Stimulated activated CD4-positive, alpha-beta T cell treated with anti-CD3 and anti-CD28 coated beads, Interleukin-1b, Interleukin-23, amount 100 ng/mL, for 48 hours (primary cell): ENCODE measurements at regions not wholly inside any gene's neighbourhood (a gene's known extent, or its start where the extent isn't known, plus 50 kb on each side); places are given as distances from the start of the nearest gene placed in this dataset.

Source experiments
- DNase-seq: peaks from one replicate; pipeline ENCODE4 v3.0.0-alpha.2; 2020

- no peak for DNase-seq
These were observed 87.1 kb upstream of the KCNA1 start for GRCh38 chr12:4822572-4822971.

- DNase-seq: no peak
These were observed 85.3 kb upstream of the KCNA1 start for GRCh38 chr12:4824380-4824779.

DNA sequence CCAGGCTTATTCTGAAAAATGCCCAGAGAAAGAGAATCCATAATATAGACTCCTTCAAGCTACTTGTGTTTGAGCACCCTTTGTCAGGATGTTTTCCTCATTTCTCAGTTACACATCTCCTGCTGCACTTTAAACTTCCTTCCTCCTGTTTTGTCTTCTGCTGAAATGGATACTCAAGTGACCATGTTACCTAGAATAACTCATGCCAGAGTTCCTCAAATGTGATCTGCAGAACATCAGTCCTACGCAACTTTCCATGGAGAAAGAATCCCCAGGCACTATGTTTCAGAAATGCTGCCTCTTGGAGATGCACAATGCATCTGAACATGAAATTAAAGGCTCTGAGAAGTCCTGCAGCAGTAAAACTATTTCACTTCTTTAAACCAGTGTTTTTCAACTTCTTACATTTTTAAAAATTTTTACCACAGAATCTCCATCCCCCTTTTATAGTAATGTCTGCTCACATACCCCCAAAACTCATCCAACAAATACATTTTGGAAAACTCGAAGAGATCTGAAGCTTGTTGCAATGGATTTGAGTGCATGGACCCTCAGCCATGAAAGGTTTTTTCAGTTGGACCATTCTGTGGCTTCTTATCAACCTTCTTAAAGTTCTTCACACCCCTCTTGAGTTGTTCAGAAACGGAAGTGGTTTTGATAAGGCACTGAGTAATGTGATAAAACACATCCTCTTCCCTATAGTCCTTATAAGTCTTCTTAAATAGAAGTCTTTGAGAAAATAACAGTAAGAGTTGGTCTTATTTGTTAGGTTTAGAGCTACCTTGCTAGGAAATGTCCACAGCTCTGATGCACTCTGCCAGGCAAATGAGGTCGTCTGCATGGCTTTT, 84.5 kb upstream of the KCNA1 start:
- no peak for DNase-seq

- no peak for DNase-seq
These were observed 82.8 kb upstream of the KCNA1 start for GRCh38 chr12:4826909-4827308.

GRCh38 chr12:4828176-4828575, 81.5 kb upstream of the KCNA1 start:
- DNase-seq: no peak

DNA sequence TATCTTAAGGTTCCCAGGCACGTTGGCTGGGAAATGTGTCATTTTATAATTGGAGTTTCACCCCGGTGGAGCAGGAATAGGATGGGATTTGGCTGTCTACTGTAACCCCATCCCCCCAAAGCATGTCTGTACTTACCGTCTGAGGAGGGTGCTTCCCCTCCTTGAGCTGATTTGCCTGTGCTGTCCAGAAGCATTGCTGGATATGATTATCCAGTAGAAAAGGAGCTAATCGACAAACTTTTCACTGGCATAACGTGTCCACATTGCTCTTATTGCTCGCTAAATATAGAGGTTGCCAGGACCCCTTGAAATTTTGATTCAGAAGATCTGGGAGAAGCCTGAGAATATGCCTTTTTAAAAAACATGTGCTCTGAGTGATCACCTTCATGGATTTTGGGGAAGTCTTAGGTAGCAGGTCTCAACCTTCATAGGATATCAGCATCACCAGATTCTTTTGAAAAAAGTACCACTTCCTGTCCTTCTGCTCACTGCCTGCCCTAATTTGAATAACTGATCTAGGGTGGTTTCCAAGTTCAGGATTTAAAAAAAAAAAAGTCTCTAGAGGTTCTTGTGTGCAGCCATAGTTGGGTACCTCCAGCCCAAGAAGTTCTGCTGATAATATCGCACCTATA, 80.4 kb upstream of the KCNA1 start:
- no peak for DNase-seq

DNA sequence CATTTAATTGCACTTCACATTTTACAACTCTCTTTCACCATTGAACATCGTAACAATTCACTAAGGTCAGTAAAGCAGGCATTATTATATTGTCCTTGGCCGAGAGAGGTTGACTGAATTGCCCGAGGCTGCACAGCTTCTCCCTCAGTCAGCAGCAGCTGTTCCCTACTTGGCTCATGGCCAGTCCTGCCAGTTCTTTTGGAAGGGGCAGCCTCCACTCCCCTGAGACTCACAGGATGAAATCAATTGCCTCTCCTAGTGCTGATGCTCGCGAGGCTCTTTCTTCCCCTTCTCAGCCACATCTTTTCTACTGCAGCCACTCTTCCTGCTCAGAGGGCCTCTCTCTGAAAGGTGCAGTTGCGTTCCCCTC, 79.9 kb upstream of the KCNA1 start:
- no peak for DNase-seq

GRCh38 chr12:4830556-4831210, 79.0 kb upstream of the KCNA1 start:
- DNase-seq: no peak

GRCh38 chr12:4833053-4833452, 76.7 kb upstream of the KCNA1 start:
- DNase-seq: no peak

DNA sequence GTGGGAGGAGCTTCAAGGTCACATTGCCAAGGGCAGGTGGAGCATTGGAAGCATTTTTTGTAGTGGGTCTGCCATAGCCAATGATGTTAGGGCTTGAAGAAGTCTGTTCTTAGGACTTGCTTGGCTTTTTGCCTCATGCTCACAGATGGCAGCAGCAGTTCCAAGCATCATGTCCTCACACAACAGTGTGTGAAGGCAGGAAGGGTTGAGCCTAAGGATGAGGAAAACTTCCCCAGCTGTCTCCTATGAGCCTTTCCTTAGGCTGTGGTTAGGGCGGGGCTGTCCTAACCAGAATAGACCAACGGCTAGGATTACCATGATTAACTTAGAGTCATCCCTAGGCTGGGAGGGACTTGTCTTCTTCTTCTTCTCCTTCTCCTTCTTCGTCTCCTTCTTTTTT, 76.2 kb upstream of the KCNA1 start:
- DNase-seq: no peak

DNA sequence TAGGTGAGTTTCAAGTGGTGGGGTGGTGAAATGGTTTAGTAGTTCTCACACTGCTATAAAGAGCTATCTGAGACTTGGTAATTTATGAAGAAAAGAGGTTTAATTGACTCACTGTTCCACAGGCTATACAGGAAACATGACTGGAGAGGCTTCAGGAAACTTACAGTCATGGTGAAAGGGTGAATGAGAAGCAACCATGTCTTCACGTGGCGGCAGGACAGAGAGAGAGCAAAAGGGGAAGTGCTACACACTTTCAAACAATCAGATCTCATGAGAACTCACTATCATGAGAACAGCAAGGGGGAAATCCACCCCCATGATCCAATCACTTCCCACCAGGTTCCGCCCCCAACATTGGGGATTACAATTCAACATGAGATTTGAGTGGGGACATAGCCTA, 67.3 kb upstream of the KCNA1 start:
- peak; percentile 40 for DNase-seq

DNA sequence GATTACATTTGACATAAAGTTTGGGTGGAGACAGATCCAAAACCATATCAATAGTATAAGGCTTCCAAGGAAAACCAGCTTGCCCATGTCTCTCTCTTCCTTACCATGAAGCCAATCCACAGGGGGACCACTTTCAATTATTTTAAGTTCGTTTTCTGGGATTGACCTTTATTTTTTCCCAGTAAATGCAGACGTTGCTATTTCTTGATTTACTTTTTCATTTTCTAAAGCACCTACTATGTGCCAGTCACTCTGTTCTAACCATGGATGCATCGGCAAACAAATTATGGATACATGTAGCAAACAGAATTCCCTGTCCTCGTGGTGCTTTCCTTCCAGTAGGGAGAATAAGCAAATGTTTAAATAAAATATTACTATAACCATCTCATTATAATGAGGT, 65.8 kb upstream of the KCNA1 start:
- no peak for DNase-seq

DNA sequence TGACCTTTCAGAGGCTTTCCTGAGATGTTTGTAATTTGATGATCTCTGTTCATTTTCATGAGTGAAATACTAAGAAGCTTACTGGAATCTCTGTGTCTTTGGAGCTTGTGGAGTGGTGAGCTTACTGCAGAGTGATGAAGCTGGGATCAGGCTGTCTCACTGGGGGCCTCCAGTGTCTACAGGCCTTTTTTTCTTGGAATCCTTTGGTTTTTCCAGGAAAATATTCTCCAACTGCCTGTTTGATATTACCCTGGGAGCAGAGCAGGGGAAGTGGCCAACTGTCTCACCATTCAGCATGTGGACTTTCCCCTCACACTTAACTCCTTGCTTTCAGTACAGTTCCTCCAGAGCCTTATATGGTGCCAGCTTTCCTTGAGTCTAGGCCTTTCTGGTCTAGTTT, 62.0 kb upstream of the KCNA1 start:
- DNase-seq: no peak

DNA sequence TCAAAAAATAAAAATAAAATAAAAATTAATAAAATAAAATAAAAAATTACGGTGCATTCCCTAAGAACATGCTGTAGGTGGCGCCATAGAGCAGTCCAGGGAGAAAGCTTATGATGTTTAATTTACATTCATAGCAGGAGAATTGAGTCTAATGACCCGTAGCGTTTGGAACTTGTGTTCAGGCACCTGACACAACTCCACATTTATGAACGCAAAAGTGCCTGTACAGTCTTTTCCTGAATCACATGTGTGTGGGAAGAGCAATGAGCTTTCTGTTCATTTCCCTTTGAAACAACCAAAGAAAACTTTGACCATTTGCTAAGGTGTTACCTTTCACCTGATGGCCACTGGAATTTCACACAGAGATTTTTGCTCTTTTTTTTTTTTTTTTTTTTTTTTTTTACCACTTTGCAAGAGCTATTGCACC, 60.6 kb upstream of the KCNA1 start:
- DNase-seq: no peak

DNA sequence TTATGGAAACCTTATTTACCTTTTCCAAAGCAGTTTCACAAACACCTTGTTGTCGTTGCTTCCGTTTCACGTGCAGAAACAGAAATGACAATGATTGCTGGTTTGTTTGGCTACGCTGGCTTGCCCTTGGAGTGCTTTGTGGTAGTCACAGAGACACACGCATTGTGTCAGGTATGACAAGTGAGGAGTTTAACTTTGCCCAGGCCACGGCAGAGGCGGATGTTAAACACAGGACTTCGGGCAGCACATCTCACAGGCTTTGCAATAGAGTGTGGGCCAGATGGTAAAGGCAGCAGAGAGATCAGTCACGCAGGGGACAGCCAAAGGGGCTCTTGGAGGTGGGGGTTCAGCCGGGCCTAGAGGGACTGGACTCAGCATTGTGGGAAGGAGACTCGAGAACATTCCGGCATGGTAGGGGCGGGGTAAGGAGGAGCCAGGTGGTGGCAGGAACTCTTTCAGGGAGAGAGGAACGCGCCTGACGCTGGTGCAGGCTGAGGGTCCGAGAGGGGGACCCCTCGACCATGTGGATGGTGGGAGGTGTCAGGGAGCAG, 59.8 kb upstream of the KCNA1 start:
- DNase-seq: no peak

- no peak for DNase-seq
These were observed 58.8 kb upstream of the KCNA1 start for GRCh38 chr12:4850857-4851380.

DNA sequence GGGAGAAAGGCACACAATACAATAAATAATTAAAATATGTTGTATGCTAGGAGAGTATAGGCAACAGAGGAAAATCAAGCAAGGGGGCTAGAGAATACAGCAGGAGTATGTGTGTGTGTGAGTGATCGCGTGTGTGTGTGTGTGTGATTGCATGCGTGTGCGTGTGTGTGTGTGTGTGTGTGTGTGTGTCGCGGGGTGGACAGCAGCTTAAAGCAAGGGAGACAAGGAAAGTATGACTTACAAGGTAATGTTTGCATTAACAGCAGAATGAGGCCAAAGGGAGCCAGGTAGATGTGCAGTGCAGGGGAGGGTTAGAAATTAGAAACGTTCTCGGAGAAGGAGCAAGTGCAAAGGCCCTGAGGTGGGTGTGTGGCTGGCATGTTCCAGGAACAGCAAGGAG, 57.4 kb upstream of the KCNA1 start:
- no peak for DNase-seq

DNA sequence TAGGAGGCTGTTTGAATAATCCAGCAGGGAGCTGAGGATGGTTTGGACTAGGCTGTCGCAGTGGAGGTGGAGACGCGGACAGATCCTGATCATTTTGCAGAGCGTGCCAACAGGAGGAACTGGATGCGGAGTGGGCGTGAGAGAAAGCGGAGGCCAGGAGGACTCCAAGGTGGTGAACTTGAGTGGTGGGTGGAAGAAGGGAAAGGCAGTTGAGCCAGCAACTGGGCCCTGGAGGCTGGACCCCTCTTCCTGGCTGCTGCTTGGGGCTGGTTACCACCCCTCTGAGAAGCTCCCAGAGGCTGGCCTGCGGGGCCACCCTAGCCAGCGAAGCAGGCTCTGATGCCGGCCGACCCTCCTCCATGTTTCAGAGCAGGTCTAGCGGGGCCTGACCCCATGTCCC, 56.8 kb upstream of the KCNA1 start:
- DNase-seq: no peak

GRCh38 chr12:4855121-4855924, 54.4 kb upstream of the KCNA1 start:
- DNase-seq: peak; percentile 40

DNA sequence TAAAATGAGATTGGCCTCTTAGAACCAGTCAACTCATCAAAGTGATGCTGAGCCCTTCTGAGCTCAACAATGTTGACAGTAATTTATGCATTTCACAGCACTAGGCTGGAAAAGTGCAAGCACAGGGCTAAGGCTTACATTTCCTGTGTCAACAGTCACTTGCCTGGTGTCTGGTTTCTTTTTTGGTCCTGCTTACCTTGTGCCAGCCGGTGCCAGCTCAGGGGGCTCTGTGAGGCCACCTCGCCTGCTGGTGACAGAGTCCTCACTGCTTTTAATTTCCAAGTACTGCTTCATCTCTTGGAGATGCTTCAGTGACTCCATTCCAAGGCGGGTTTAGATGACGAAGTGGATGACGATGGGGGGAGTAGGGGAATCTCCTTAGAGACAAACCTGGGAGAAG, 53.1 kb upstream of the KCNA1 start:
- no peak for DNase-seq

DNA sequence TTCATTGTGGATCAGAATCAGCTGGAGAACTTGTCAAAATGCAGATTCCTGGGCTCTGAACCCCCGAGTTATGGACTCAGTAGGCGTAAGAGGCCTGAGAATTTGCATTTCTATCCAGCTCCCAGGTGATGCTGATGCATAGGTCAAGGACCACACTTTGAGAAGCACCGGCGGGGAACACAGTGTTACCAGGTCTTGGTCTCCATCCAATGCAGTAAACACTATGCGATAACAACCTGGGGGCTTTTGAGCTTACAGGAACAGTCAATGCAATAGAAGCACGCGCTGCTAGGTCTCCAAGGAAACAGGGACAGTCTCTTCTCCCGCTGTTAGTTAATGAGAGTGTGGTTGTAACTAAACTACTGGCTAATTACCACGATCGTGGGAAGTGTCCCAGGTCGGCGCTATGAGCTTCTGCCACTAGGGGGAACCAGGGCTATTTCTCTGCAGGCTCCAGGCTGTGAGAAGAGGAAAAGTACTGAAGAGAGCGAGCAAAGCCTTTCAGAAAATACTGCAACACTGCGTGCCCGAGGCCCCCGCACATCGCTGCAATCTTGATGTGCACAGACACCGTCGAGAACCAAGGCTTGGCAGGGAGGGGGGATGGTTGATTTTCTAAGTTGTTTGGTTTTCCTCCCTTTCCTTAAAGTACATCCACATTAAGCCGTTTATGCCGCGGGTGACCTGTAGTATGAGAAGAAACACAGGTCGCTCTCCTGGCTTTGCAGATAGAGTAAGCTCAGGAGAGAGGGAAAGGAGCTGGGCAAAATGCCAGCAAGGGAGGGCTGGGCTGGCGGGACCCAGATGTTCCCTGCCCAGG, 52.0 kb upstream of the KCNA1 start:
- DNase-seq: peak; percentile 72

GRCh38 chr12:4858386-4858785, 51.3 kb upstream of the KCNA1 start:
- DNase-seq: no peak
